GM23338 (cell line): ENCODE measurements at regions not wholly inside any gene's neighbourhood (a gene's known extent, or its start where the extent isn't known, plus 50 kb on each side); places are given as distances from the start of the nearest gene placed in this dataset.

ENCODE experiments used
- CREB1 ChIP-seq: fragments of 250-450 bp; sonication (Bioruptor Pico); IDR thresholded peaks from 2 replicates; pipeline ENCODE4 v1.5.0; 2020; ENCODE audit warnings: low read depth, mild to moderate bottlenecking, moderate library complexity
- EZH2 ChIP-seq: fragments of 200-600 bp; sonication (generic); IDR thresholded peaks from one replicate; pipeline ENCODE4 v1.8.0; 2017; ENCODE audit warnings: antibody characterized with exemption, mild to moderate bottlenecking, low read depth; ENCODE audit not compliant: unreplicated experiment
- EZH2phosphoT487 ChIP-seq: fragments of 200-600 bp; sonication (generic); IDR thresholded peaks from one replicate; pipeline ENCODE4 v1.8.1; 2018; ENCODE audit warnings: antibody characterized with exemption; ENCODE audit not compliant: unreplicated experiment
- POLR2AphosphoS5 ChIP-seq: IDR thresholded peaks from 2 replicates; pipeline ENCODE4 v1.6.1; 2016; ENCODE audit warnings: antibody characterized with exemption, low read depth
- STAT1 ChIP-seq: IDR thresholded peaks from one replicate; pipeline ENCODE4 v1.6.1; 2016; ENCODE audit warnings: antibody characterized with exemption; ENCODE audit not compliant: unreplicated experiment
- ZNF331 ChIP-seq: fragments of 250-450 bp; sonication (Bioruptor Pico); IDR thresholded peaks from 2 replicates; pipeline ENCODE4 v1.5.0; 2020; ENCODE audit warnings: low read depth, mild to moderate bottlenecking, moderate library complexity
- TF ChIP-seq, protein P1 (sequence below), 2 experiments: fragments of 200-600 bp in 1 of 2; sonication (generic) in 1 of 2; conservative IDR thresholded peaks; 2 replicates each; pipeline versions ENCODE4 v1.5.1 to v1.6.1; 2016 to 2017; ENCODE audit warnings: antibody characterized with exemption in 2 of 2, low read depth in 2 of 2, mild to moderate bottlenecking in 2 of 2, moderate library complexity in 1 of 2

DNA sequence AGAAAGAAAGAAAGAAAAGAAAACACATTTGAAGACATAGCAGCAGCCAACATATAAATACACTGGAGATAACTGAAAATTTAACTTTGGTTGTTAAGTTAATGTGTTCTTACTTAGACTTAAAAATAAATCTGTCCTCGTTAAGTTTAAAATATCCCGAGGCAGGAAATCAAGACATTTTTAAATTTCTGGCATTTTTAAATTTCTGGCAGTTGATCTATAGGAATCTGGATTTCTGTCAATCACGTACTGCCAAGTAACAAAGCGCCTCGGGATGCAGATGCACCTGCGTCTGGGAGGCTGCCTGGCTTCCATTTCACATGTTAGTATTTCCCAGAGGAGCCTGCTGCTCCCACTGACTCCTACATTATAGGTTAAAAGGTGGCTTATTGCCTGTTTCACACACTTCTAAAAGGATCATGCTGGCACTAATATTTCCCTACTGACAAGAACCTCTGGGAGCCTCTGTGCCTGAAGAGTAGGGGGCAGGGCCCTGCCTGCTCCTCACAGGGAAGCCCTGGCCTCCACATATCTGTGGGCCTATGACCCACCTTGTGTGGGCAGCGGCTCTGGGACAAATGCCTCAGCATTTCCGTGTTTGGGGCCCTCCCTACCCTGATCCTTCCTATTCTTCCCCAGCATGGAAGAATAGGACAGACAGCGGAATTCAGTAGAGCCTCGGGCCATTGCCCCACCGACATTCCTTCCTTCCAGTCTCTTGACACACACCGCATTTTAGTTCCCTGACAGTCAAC is 62.8 kb upstream of the ATP12A start:
- TF ChIP-seq, protein P1, sequence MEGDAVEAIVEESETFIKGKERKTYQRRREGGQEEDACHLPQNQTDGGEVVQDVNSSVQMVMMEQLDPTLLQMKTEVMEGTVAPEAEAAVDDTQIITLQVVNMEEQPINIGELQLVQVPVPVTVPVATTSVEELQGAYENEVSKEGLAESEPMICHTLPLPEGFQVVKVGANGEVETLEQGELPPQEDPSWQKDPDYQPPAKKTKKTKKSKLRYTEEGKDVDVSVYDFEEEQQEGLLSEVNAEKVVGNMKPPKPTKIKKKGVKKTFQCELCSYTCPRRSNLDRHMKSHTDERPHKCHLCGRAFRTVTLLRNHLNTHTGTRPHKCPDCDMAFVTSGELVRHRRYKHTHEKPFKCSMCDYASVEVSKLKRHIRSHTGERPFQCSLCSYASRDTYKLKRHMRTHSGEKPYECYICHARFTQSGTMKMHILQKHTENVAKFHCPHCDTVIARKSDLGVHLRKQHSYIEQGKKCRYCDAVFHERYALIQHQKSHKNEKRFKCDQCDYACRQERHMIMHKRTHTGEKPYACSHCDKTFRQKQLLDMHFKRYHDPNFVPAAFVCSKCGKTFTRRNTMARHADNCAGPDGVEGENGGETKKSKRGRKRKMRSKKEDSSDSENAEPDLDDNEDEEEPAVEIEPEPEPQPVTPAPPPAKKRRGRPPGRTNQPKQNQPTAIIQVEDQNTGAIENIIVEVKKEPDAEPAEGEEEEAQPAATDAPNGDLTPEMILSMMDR (conservative IDR thresholded peaks at IDR 0.05; ENCODE audit: low read depth in 2 of 2): no peak
- TF ChIP-seq POLR2AphosphoS5 (no peak), EZH2 (no peak), STAT1 (no peak), EZH2phosphoT487 (no peak), ZNF331 (no peak), CREB1 (CRISPR knock-in tag) (no peak)
